Anterior cingulate cortex (tissue), 58 donors: ENCODE measurements at regions not wholly inside any gene's neighbourhood (a gene's known extent, or its start where the extent isn't known, plus 50 kb on each side); places are given as distances from the start of the nearest gene placed in this dataset.
"Not testable (repeated sequence)": the region's sequence is repeated elsewhere in the genome, so short reads cannot be mapped to it uniquely, and the experiment has no call there.

ENCODE experiments used
- DNase-seq, 58 donors: peaks; one replicate each; lab custom pipeline; 2025; lab: John Stamatoyannopoulos, UW

- DNase-seq = no peak
These were observed 160.1 kb downstream of the TBX15 start for GRCh38 chr1:118828038-118828437.

GRCh38 chr1:118827636-118828035 lies 160.5 kb downstream of the TBX15 start:
- DNase-seq = no peak

GRCh38 chr1:118827207-118827606 lies 160.9 kb downstream of the TBX15 start:
- no peak for DNase-seq

- no peak for DNase-seq
These were observed 161.5 kb downstream of the TBX15 start for GRCh38 chr1:118826669-118827068.

- DNase-seq = no peak
These were observed 162.5 kb downstream of the TBX15 start for GRCh38 chr1:118825619-118826018.

GRCh38 chr1:118821801-118822200 lies 166.3 kb downstream of the TBX15 start:
- DNase-seq = no peak

- DNase-seq = no peak
These were observed 167.3 kb downstream of the TBX15 start for GRCh38 chr1:118820864-118821263.

GRCh38 chr1:118815909-118816308 lies 172.2 kb downstream of the TBX15 start:
- no peak for DNase-seq

- no peak for DNase-seq
These were observed 175.6 kb downstream of the TBX15 start for GRCh38 chr1:118812555-118812954.

GRCh38 chr1:118811156-118811555 lies 177.0 kb downstream of the TBX15 start:
- no peak for DNase-seq

- DNase-seq = no peak
These were observed 178.6 kb downstream of the TBX15 start for GRCh38 chr1:118809586-118809985.

GRCh38 chr1:118803128-118803527 lies 185.0 kb downstream of the TBX15 start:
- DNase-seq = not testable (repeated sequence)

GRCh38 chr1:118791094-118791691 lies 196.9 kb downstream of the TBX15 start:
- no peak for DNase-seq

- no peak for DNase-seq
These were observed 199.7 kb downstream of the TBX15 start for GRCh38 chr1:118788463-118788862.

GRCh38 chr1:118786454-118787155 lies 201.5 kb downstream of the TBX15 start:
- no peak for DNase-seq

GRCh38 chr1:118785246-118785645 lies 202.9 kb downstream of the TBX15 start:
- DNase-seq = peak in 1 of 58 donors; percentile 2

GRCh38 chr1:118783095-118783758 lies 204.9 kb downstream of the TBX15 start:
- no peak for DNase-seq

- no peak for DNase-seq
These were observed 214.5 kb downstream of the TBX15 start for GRCh38 chr1:118773656-118774055.

GRCh38 chr1:118767971-118768370 lies 220.2 kb downstream of the TBX15 start:
- DNase-seq = no peak

GRCh38 chr1:118753976-118754375 lies 234.2 kb downstream of the TBX15 start:
- no peak for DNase-seq

- DNase-seq = no peak
These were observed 237.0 kb downstream of the TBX15 start for GRCh38 chr1:118751166-118751565.

GRCh38 chr1:118744420-118744819 lies 243.7 kb downstream of the TBX15 start:
- no peak for DNase-seq
